Muscle layer of duodenum (tissue), 2 donors: ENCODE measurements at regions not wholly inside any gene's neighbourhood (a gene's known extent, or its start where the extent isn't known, plus 50 kb on each side); places are given as distances from the start of the nearest gene placed in this dataset.
A peak's percentile ranks its signal among the peaks of the same experiment; 100 is the strongest.

Source experiments
- H3K27ac ChIP-seq: one replicate; pipeline ENCODE4 v1.7.0; 2013; ENCODE audit warnings: mild to moderate bottlenecking, low read length
- H3K27me3 ChIP-seq: one replicate; pipeline ENCODE4 v1.7.0; 2013; ENCODE audit warnings: low read depth, mild to moderate bottlenecking, control low read depth, low read length
- H3K36me3 ChIP-seq, 2 donors: one replicate each; pipeline ENCODE4 v1.7.0; 2013; ENCODE audit warnings: low read length in 2 of 2, control low read depth in 1 of 2, mild to moderate bottlenecking in 1 of 2; ENCODE audit not compliant: insufficient read depth in 2 of 2, control insufficient read depth in 1 of 2
- H3K4me1 ChIP-seq, 2 donors: one replicate each; pipeline ENCODE4 v1.7.0; 2013; ENCODE audit warnings: low read length in 2 of 2, mild to moderate bottlenecking in 2 of 2, control low read depth in 1 of 2, moderate library complexity in 1 of 2; ENCODE audit not compliant: insufficient read depth in 2 of 2, control insufficient read depth in 1 of 2
- H3K4me3 ChIP-seq, 2 donors: one replicate each; pipeline ENCODE4 v1.7.0; 2013; ENCODE audit warnings: low read length in 2 of 2, low read depth in 1 of 2, mild to moderate bottlenecking in 1 of 2
- H3K9me3 ChIP-seq, 2 donors: one replicate each; pipeline ENCODE4 v1.7.0; 2013; ENCODE audit warnings: low read length in 2 of 2, control low read depth in 1 of 2, mild to moderate bottlenecking in 1 of 2; ENCODE audit not compliant: control insufficient read depth in 1 of 2
- donor health status: healthy.

GRCh38 chr7:81111781-81112540, 193.1 kb upstream of the SEMA3C start:
- no peak overlapping the region for H3K27ac ChIP-seq
- no peaks in the 10 kb centered on the region for H3K27me3 ChIP-seq
- no peaks in the 10 kb centered on the region for H3K9me3 ChIP-seq
- no peaks in the 10 kb centered on the region for H3K36me3 ChIP-seq
- peak overlapping the region in 1 of 2 donors; percentile 32 for H3K4me3 ChIP-seq
- peaks cover 4 to 6% of the 10 kb centered on the region in 2 donors for H3K4me1 ChIP-seq

GRCh38 chr7:81111358-81111757, 192.5 kb upstream of the SEMA3C start:
- Histone ChIP-seq H3K27me3 (no peaks in the 10 kb centered on the region), H3K27ac (no peak overlapping the region), H3K9me3 (no peaks in the 10 kb centered on the region), H3K36me3 (no peaks in the 10 kb centered on the region), H3K4me1 (peaks cover 4 to 6% of the 10 kb centered on the region in 2 donors), H3K4me3 (no peak overlapping the region)

- Histone ChIP-seq H3K9me3 (no peaks in the 10 kb centered on the region), H3K27ac (no peak overlapping the region), H3K4me1 (peaks cover 4 to 6% of the 10 kb centered on the region in 2 donors), H3K4me3 (no peak overlapping the region), H3K36me3 (no peaks in the 10 kb centered on the region), H3K27me3 (no peaks in the 10 kb centered on the region)
These were observed 191.8 kb upstream of the SEMA3C start for GRCh38 chr7:81110673-81111072.

GRCh38 chr7:81098213-81098612, 179.4 kb upstream of the SEMA3C start:
- H3K4me1 ChIP-seq, result no peaks in the 10 kb centered on the region
- H3K4me3 ChIP-seq, result no peak overlapping the region
- H3K36me3 ChIP-seq, result no peaks in the 10 kb centered on the region
- H3K27ac ChIP-seq, result no peak overlapping the region
- H3K9me3 ChIP-seq, result no peaks in the 10 kb centered on the region
- no peaks in the 10 kb centered on the region for H3K27me3 ChIP-seq

- Histone ChIP-seq H3K9me3 (no peaks in the 10 kb centered on the region), H3K27ac (no peak overlapping the region), H3K36me3 (no peaks in the 10 kb centered on the region), H3K4me1 (no peaks in the 10 kb centered on the region), H3K27me3 (no peaks in the 10 kb centered on the region), H3K4me3 (no peak overlapping the region)
These were observed 176.1 kb upstream of the SEMA3C start for GRCh38 chr7:81094952-81095351.

GRCh38 chr7:81081616-81082015, 162.8 kb upstream of the SEMA3C start:
- Histone ChIP-seq H3K9me3 (peaks cover 6 to 8% of the 10 kb centered on the region in 2 donors), H3K36me3 (no peaks in the 10 kb centered on the region), H3K27me3 (no peaks in the 10 kb centered on the region), H3K27ac (no peak overlapping the region), H3K4me3 (no peak overlapping the region), H3K4me1 (no peaks in the 10 kb centered on the region)

- Histone ChIP-seq H3K9me3 (peaks cover 6 to 8% of the 10 kb centered on the region in 2 donors), H3K27ac (no peak overlapping the region), H3K27me3 (no peaks in the 10 kb centered on the region), H3K4me3 (no peak overlapping the region), H3K4me1 (no peaks in the 10 kb centered on the region), H3K36me3 (no peaks in the 10 kb centered on the region)
These were observed 161.7 kb upstream of the SEMA3C start for GRCh38 chr7:81080553-81080952.

GRCh38 chr7:81079746-81080145, 160.9 kb upstream of the SEMA3C start:
- no peaks in the 10 kb centered on the region for H3K36me3 ChIP-seq
- no peaks in the 10 kb centered on the region for H3K27me3 ChIP-seq
- H3K4me1 ChIP-seq, result no peaks in the 10 kb centered on the region
- H3K9me3 ChIP-seq, result peaks cover 6 to 8% of the 10 kb centered on the region in 2 donors
- H3K27ac ChIP-seq, result no peak overlapping the region
- no peak overlapping the region for H3K4me3 ChIP-seq

- Histone ChIP-seq H3K36me3 (no peaks in the 10 kb centered on the region), H3K4me1 (no peaks in the 10 kb centered on the region), H3K9me3 (peaks cover 6 to 8% of the 10 kb centered on the region in 2 donors), H3K27me3 (no peaks in the 10 kb centered on the region), H3K27ac (no peak overlapping the region), H3K4me3 (no peak overlapping the region)
These were observed 156.3 kb upstream of the SEMA3C start for GRCh38 chr7:81075150-81075549.

GRCh38 chr7:81074406-81074805, 155.6 kb upstream of the SEMA3C start:
- no peaks in the 10 kb centered on the region for H3K4me1 ChIP-seq
- H3K27me3 ChIP-seq, result no peaks in the 10 kb centered on the region
- no peak overlapping the region for H3K4me3 ChIP-seq
- no peaks in the 10 kb centered on the region for H3K36me3 ChIP-seq
- no peak overlapping the region for H3K27ac ChIP-seq
- H3K9me3 ChIP-seq, result peaks cover 6 to 8% of the 10 kb centered on the region in 2 donors

GRCh38 chr7:81073931-81074251, 155.0 kb upstream of the SEMA3C start:
- H3K27ac ChIP-seq, result no peak overlapping the region
- no peaks in the 10 kb centered on the region for H3K4me1 ChIP-seq
- H3K36me3 ChIP-seq, result no peaks in the 10 kb centered on the region
- peaks cover 6 to 8% of the 10 kb centered on the region in 2 donors for H3K9me3 ChIP-seq
- H3K27me3 ChIP-seq, result no peaks in the 10 kb centered on the region
- no peak overlapping the region for H3K4me3 ChIP-seq

- Histone ChIP-seq H3K27me3 (no peaks in the 10 kb centered on the region), H3K4me3 (no peak overlapping the region), H3K27ac (no peak overlapping the region), H3K4me1 (no peaks in the 10 kb centered on the region), H3K9me3 (no peaks in the 10 kb centered on the region), H3K36me3 (no peaks in the 10 kb centered on the region)
These were observed 152.1 kb upstream of the SEMA3C start for GRCh38 chr7:81070956-81071355.
